Stimulated activated CD4-positive, alpha-beta T cell treated with anti-CD3 and anti-CD28 coated beads, Interleukin-15, amount 100 ng/mL, for 24 hours (primary cell): ENCODE measurements at regions not wholly inside any gene's neighbourhood (a gene's known extent, or its start where the extent isn't known, plus 50 kb on each side); places are given as distances from the start of the nearest gene placed in this dataset.

Experiments used
- DNase-seq: peaks from one replicate; pipeline ENCODE4 v3.0.0-alpha.2; 2020

GRCh38 chr13:90395348-90395747 is 952.1 kb upstream of the MIR17HG start:
- DNase-seq, result no peak

- no peak for DNase-seq
These were observed 951.6 kb upstream of the MIR17HG start for GRCh38 chr13:90395846-90396245.

- no peak for DNase-seq
These were observed 951.2 kb upstream of the MIR17HG start for GRCh38 chr13:90396266-90396665.

- DNase-seq, result no peak
These were observed 950.0 kb upstream of the MIR17HG start for GRCh38 chr13:90397503-90397902.

GRCh38 chr13:90400372-90400771 is 947.1 kb upstream of the MIR17HG start:
- DNase-seq, result no peak

- DNase-seq, result no peak
These were observed 946.3 kb upstream of the MIR17HG start for GRCh38 chr13:90401150-90401549.

GRCh38 chr13:90402102-90402501 is 945.4 kb upstream of the MIR17HG start:
- DNase-seq, result no peak

- no peak for DNase-seq
These were observed 944.9 kb upstream of the MIR17HG start for GRCh38 chr13:90402613-90403012.

GRCh38 chr13:90403330-90404082 is 944.0 kb upstream of the MIR17HG start:
- no peak for DNase-seq

- DNase-seq, result no peak
These were observed 942.2 kb upstream of the MIR17HG start for GRCh38 chr13:90405301-90405700.

- DNase-seq, result no peak
These were observed 934.5 kb upstream of the MIR17HG start for GRCh38 chr13:90412980-90413379.

GRCh38 chr13:90413548-90413947 is 933.9 kb upstream of the MIR17HG start:
- DNase-seq, result no peak

- DNase-seq, result no peak
These were observed 932.5 kb upstream of the MIR17HG start for GRCh38 chr13:90414691-90415596.

- no peak for DNase-seq
These were observed 931.6 kb upstream of the MIR17HG start for GRCh38 chr13:90415902-90416301.

- no peak for DNase-seq
These were observed 931.0 kb upstream of the MIR17HG start for GRCh38 chr13:90416519-90416918.

GRCh38 chr13:90416938-90417337 is 930.5 kb upstream of the MIR17HG start:
- DNase-seq, result no peak

GRCh38 chr13:90420683-90421082 is 926.8 kb upstream of the MIR17HG start:
- DNase-seq, result no peak

- no peak for DNase-seq
These were observed 919.9 kb upstream of the MIR17HG start for GRCh38 chr13:90427322-90428272.

- no peak for DNase-seq
These were observed 918.8 kb upstream of the MIR17HG start for GRCh38 chr13:90428522-90429210.

- no peak for DNase-seq
These were observed 917.4 kb upstream of the MIR17HG start for GRCh38 chr13:90430127-90430526.

GRCh38 chr13:90436697-90437096 is 910.8 kb upstream of the MIR17HG start:
- no peak for DNase-seq

GRCh38 chr13:90438576-90438975 is 908.9 kb upstream of the MIR17HG start:
- DNase-seq, result no peak
